ENCODE measurements at regions not wholly inside any gene's neighbourhood (a gene's known extent, or its start where the extent isn't known, plus 50 kb on each side); places are given as distances from the start of the nearest gene placed in this dataset.

- no peak for DNase-seq
Observed at GRCh38 chr18:55875371-55875901, 287.4 kb upstream of the TCF4 start.

GRCh38 chr18:55869556-55870501 lies 281.8 kb upstream of the TCF4 start:
- no peak for DNase-seq

GRCh38 chr18:55868909-55869308 lies 280.9 kb upstream of the TCF4 start:
- DNase-seq: no peak

GRCh38 chr18:55866886-55867285 lies 278.9 kb upstream of the TCF4 start:
- no peak for DNase-seq

- no peak for DNase-seq
Observed at GRCh38 chr18:55866006-55866405, 278.0 kb upstream of the TCF4 start.

- DNase-seq: no peak
Observed at GRCh38 chr18:55864281-55864680, 276.3 kb upstream of the TCF4 start.

GRCh38 chr18:55863876-55864275 lies 275.9 kb upstream of the TCF4 start:
- peak; percentile 44 for DNase-seq

- no peak for DNase-seq
Observed at GRCh38 chr18:55863391-55863706, 275.4 kb upstream of the TCF4 start.

- DNase-seq: no peak
Observed at GRCh38 chr18:55862693-55863390, 274.9 kb upstream of the TCF4 start.

GRCh38 chr18:55861266-55861665 lies 273.3 kb upstream of the TCF4 start:
- no peak for DNase-seq

GRCh38 chr18:55858661-55859515 lies 270.9 kb upstream of the TCF4 start:
- DNase-seq: no peak

- DNase-seq: no peak
Observed at GRCh38 chr18:55857956-55858355, 270.0 kb upstream of the TCF4 start.

- DNase-seq: no peak
Observed at GRCh38 chr18:55857409-55857808, 269.4 kb upstream of the TCF4 start.

- DNase-seq: no peak
Observed at GRCh38 chr18:55856679-55857078, 268.7 kb upstream of the TCF4 start.

GRCh38 chr18:55856229-55856628 lies 268.2 kb upstream of the TCF4 start:
- no peak for DNase-seq

- DNase-seq: no peak
Observed at GRCh38 chr18:55853268-55853667, 265.3 kb upstream of the TCF4 start.

- no peak for DNase-seq
Observed at GRCh38 chr18:55850904-55851303, 262.9 kb upstream of the TCF4 start.

- no peak for DNase-seq
Observed at GRCh38 chr18:55849391-55849790, 261.4 kb upstream of the TCF4 start.

GRCh38 chr18:55847960-55848359 lies 260.0 kb upstream of the TCF4 start:
- no peak for DNase-seq

- no peak for DNase-seq
Observed at GRCh38 chr18:55845221-55845620, 257.2 kb upstream of the TCF4 start.

- DNase-seq: no peak
Observed at GRCh38 chr18:55844382-55844781, 256.4 kb upstream of the TCF4 start.

- DNase-seq: no peak
Observed at GRCh38 chr18:55841314-55841713, 253.3 kb upstream of the TCF4 start.

Measured in left kidney (tissue), 1 donor.